GM12865 (cell line): ENCODE measurements at regions not wholly inside any gene's neighbourhood (a gene's known extent, or its start where the extent isn't known, plus 50 kb on each side); places are given as distances from the start of the nearest gene placed in this dataset.

Experiments
- DNase-seq: peaks from one replicate; pipeline ENCODE4 v3.0.0; 2010; ENCODE audit warnings: low read depth
- H3K4me3 ChIP-seq: 2 replicates; pipeline ENCODE4 v1.5.1; 2011; ENCODE audit warnings: mild to moderate bottlenecking, low read depth, low read length, control low read depth
- CTCF ChIP-seq: IDR thresholded peaks from 2 replicates; pipeline ENCODE4 v1.5.1; 2011; ENCODE audit warnings: low read length, control low read depth, low read depth, inconsistent platforms; ENCODE audit not compliant: insufficient read depth; ENCODE audit errors: missing control alignments

GRCh38 chr5:143870362-143870761, 58.4 kb downstream of the HMHB1 start:
- no peak overlapping the region for H3K4me3 ChIP-seq
- TF ChIP-seq CTCF: no peak
- DNase-seq: no peak

GRCh38 chr5:143870871-143871632, 59.1 kb downstream of the HMHB1 start:
- TF ChIP-seq CTCF: no peak
- DNase-seq: no peak

GRCh38 chr5:143871672-143872071, 59.7 kb downstream of the HMHB1 start:
- H3K4me3 ChIP-seq: no peak overlapping the region
- DNase-seq: no peak
- TF ChIP-seq CTCF: no peak

More at GRCh38 chr5:143870871-143871632, 59.1 kb downstream of the HMHB1 start:
- no peak overlapping the region for H3K4me3 ChIP-seq

GRCh38 chr5:143874312-143874711, 62.4 kb downstream of the HMHB1 start:
- H3K4me3 ChIP-seq: no peak overlapping the region
- TF ChIP-seq CTCF: no peak

GRCh38 chr5:143877196-143877595, 65.2 kb downstream of the HMHB1 start:
- no peak overlapping the region for H3K4me3 ChIP-seq
- DNase-seq: no peak
- no peak for TF ChIP-seq CTCF

More at GRCh38 chr5:143874312-143874711, 62.4 kb downstream of the HMHB1 start:
- peak; percentile 24 for DNase-seq

GRCh38 chr5:143878430-143878829, 66.5 kb downstream of the HMHB1 start:
- TF ChIP-seq CTCF: no peak
- no peak overlapping the region for H3K4me3 ChIP-seq
- no peak for DNase-seq

- no peak overlapping the region for H3K4me3 ChIP-seq
- TF ChIP-seq CTCF: no peak
- DNase-seq: no peak
Observed at GRCh38 chr5:143879646-143880045, 67.7 kb downstream of the HMHB1 start.
